DND-41 (cell line): ENCODE measurements at regions not wholly inside any gene's neighbourhood (a gene's known extent, or its start where the extent isn't known, plus 50 kb on each side); places are given as distances from the start of the nearest gene placed in this dataset.

Source experiments
- ATAC-seq: fragments of 200-7000 bp; cut with Tn5 transposase; 3 replicates; pipeline ENCODE4 v1.9.1; 2021; ENCODE audit warnings: low read depth; ENCODE audit not compliant: insufficient read depth
- DNase-seq: peaks from one replicate; pipeline ENCODE4 v3.0.0-alpha.2; 2020
- H2AFZ ChIP-seq: 2 replicates; pipeline ENCODE4 v1.6.0; 2012; ENCODE audit warnings: low read depth, low read length
- H3K27ac ChIP-seq: 2 replicates; pipeline ENCODE4 v1.5.1; 2012; ENCODE audit warnings: low read length, inconsistent platforms
- H3K27me3 ChIP-seq: fragments of 200-600 bp; sonication (generic); 2 replicates; pipeline ENCODE4 v1.6.0; 2012; ENCODE audit warnings: low read length, mild to moderate bottlenecking, inconsistent platforms; ENCODE audit not compliant: insufficient read depth, poor library complexity
- H3K36me3 ChIP-seq: 2 replicates; pipeline ENCODE4 v1.5.1; 2012; ENCODE audit warnings: low read length, inconsistent platforms; ENCODE audit not compliant: insufficient read depth
- H3K4me1 ChIP-seq: 2 replicates; pipeline ENCODE4 v1.5.1; 2012; ENCODE audit warnings: mild to moderate bottlenecking, low read length; ENCODE audit not compliant: insufficient read depth
- H3K4me2 ChIP-seq: 2 replicates; pipeline ENCODE4 v1.6.0; 2012; ENCODE audit warnings: mild to moderate bottlenecking, moderate library complexity, low read length, inconsistent platforms; ENCODE audit not compliant: insufficient read depth
- H3K4me3 ChIP-seq, 2 experiments: fragments of 200-600 bp in 1 of 2; shearing (Covaris generic) in 1 of 2; 2 replicates each; pipeline ENCODE4 v1.5.1; 2012 to 2016; ENCODE audit warnings: inconsistent platforms in 2 of 2, low read length in 2 of 2, mild to moderate bottlenecking in 2 of 2, low read depth in 1 of 2, moderate library complexity in 1 of 2
- H3K79me2 ChIP-seq: 2 replicates; pipeline ENCODE4 v1.6.0; 2012; ENCODE audit warnings: low read length, inconsistent platforms; ENCODE audit not compliant: insufficient read depth
- H3K9ac ChIP-seq: 2 replicates; pipeline ENCODE4 v1.6.0; 2012; ENCODE audit warnings: low read depth, mild to moderate bottlenecking, inconsistent platforms, low read length, moderate library complexity
- H3K9me3 ChIP-seq: 2 replicates; pipeline ENCODE4 v1.5.1; 2012; ENCODE audit warnings: low read length, moderate library complexity, mild to moderate bottlenecking, inconsistent platforms; ENCODE audit not compliant: insufficient read depth, severe bottlenecking
- H4K20me1 ChIP-seq: 2 replicates; pipeline ENCODE4 v1.6.0; 2012; ENCODE audit warnings: low read length; ENCODE audit not compliant: insufficient read depth
- EZH2 ChIP-seq: IDR thresholded peaks from 3 replicates; pipeline ENCODE4 v1.6.1; 2012; ENCODE audit warnings: borderline replicate concordance, low read depth, mild to moderate bottlenecking, moderate library complexity, low read length, inconsistent platforms; ENCODE audit not compliant: severe bottlenecking
- TF ChIP-seq, protein P1 (sequence below): IDR thresholded peaks from 2 replicates; pipeline ENCODE4 v1.5.1; 2012; ENCODE audit warnings: borderline replicate concordance, low read length, moderate library complexity, mild to moderate bottlenecking; ENCODE audit not compliant: poor library complexity, severe bottlenecking; ENCODE audit errors: extremely low read depth

DNA sequence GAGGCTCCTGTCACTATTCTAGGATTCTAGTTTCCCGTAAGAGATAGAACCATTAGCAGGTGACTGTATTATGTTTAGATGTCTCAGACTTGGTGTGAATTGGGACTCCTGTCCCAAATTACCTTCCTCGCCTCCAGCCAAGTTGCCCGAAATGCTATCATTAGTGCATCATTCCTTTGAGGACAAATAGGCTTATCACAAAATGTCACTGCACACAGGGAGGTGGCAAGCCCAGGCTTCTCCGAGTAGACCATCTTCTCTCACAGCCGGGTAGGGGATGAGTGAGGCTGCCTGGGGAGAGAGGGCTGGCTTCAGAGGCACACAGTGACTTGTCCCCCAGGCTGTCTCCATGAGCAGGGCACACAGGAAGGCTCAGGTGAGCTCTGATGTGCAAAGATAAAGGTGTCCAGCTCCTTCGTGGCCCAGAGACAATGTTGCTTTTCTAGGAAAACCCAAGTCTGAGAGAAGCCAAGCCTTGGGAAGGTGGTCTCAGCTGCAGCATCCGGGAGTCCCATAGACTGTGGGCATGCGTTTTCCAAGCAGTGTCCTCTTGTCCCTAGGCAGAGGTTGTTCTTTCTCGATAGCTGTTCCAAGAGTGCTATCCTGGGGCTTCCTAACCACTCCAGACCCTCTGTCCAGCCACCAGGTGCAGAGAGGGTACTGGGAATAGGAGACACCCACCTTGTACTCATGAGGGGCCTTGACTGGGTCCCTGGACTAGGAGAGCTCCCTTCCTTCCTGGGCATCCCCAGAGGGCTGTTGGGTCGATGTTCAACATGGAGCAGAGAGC, 163.1 kb upstream of the TSHZ3 start:
- Histone ChIP-seq H4K20me1 (no peaks in the 10 kb centered on the region), H3K9ac (no peak overlapping the region), H3K9me3 (no peaks in the 10 kb centered on the region), H3K36me3 (no peaks in the 10 kb centered on the region), H3K27ac (no peak overlapping the region), H3K4me3 (no peak overlapping the region), H3K27me3 (peaks cover 3% of the 10 kb centered on the region), H2AFZ (no peak overlapping the region), H3K4me1 (no peaks in the 10 kb centered on the region), H3K79me2 (no peaks in the 10 kb centered on the region), H3K4me2 (no peak overlapping the region)
- DNase-seq (no peak), ATAC-seq (no peak)
- no peak for TF ChIP-seq EZH2
- TF ChIP-seq, protein P1, sequence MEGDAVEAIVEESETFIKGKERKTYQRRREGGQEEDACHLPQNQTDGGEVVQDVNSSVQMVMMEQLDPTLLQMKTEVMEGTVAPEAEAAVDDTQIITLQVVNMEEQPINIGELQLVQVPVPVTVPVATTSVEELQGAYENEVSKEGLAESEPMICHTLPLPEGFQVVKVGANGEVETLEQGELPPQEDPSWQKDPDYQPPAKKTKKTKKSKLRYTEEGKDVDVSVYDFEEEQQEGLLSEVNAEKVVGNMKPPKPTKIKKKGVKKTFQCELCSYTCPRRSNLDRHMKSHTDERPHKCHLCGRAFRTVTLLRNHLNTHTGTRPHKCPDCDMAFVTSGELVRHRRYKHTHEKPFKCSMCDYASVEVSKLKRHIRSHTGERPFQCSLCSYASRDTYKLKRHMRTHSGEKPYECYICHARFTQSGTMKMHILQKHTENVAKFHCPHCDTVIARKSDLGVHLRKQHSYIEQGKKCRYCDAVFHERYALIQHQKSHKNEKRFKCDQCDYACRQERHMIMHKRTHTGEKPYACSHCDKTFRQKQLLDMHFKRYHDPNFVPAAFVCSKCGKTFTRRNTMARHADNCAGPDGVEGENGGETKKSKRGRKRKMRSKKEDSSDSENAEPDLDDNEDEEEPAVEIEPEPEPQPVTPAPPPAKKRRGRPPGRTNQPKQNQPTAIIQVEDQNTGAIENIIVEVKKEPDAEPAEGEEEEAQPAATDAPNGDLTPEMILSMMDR = no peak

DNA sequence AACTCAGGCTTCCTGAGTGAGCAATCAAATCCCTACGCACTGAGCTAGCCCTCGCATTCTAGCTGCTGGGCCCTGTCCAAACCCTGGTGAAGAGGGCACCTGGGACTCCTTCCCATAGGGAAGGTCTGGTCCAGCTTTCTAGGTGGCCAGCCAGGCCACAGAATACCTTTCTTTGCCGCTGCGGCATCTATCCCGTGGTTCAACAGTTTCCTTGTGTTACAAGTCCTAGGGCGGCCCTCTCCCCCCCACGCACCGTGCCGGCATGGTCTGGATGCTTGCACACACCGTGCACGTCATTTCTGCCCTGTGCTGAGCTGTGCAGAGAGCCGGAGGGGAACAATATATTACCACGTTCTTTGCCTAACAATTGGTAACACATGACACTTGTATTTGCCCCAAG, 164.6 kb upstream of the TSHZ3 start:
- TF ChIP-seq EZH2 = no peak
- TF ChIP-seq, protein P1 = no peak
- Histone ChIP-seq H3K27me3 (peaks cover 3% of the 10 kb centered on the region), H3K4me1 (no peaks in the 10 kb centered on the region), H3K9me3 (no peaks in the 10 kb centered on the region), H2AFZ (no peak overlapping the region), H3K27ac (no peak overlapping the region), H3K79me2 (no peaks in the 10 kb centered on the region), H3K9ac (no peak overlapping the region), H4K20me1 (no peaks in the 10 kb centered on the region), H3K4me3 (no peak overlapping the region), H3K36me3 (no peaks in the 10 kb centered on the region), H3K4me2 (no peak overlapping the region)
- DNase-seq (no peak), ATAC-seq (no peak)

DNA sequence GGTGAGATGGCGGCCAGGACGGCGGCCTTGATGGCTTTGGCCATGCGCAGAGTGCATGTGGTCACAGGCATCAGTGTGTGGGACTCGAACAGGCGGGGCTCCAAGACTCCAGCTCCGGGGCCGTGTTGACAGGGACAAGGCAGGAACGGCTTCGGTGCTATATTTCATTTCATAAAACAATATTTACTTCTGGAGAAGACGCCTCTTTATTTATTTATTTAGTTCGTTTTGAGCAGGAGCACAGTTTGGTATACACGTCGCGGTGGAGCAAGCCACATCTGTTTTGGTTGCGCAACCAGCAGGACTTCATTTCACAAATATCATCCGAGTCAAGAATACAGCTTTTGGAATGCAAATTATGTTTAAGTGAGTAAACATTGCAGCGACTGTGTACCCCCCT, 166.7 kb upstream of the TSHZ3 start:
- H3K4me3 ChIP-seq = no peak overlapping the region
- H3K4me1 ChIP-seq = no peaks in the 10 kb centered on the region
- ATAC-seq (no peak), DNase-seq (no peak)
- no peak overlapping the region for H2AFZ ChIP-seq
- H3K9ac ChIP-seq = no peak overlapping the region
- H4K20me1 ChIP-seq = no peaks in the 10 kb centered on the region
- no peak overlapping the region for H3K4me2 ChIP-seq
- H3K27ac ChIP-seq = no peak overlapping the region
- H3K27me3 ChIP-seq = peaks cover 3% of the 10 kb centered on the region
- TF ChIP-seq, protein P1 = no peak
- TF ChIP-seq EZH2 = no peak
- H3K36me3 ChIP-seq = no peaks in the 10 kb centered on the region
- no peaks in the 10 kb centered on the region for H3K79me2 ChIP-seq
- H3K9me3 ChIP-seq = peaks cover 6% of the 10 kb centered on the region

DNA sequence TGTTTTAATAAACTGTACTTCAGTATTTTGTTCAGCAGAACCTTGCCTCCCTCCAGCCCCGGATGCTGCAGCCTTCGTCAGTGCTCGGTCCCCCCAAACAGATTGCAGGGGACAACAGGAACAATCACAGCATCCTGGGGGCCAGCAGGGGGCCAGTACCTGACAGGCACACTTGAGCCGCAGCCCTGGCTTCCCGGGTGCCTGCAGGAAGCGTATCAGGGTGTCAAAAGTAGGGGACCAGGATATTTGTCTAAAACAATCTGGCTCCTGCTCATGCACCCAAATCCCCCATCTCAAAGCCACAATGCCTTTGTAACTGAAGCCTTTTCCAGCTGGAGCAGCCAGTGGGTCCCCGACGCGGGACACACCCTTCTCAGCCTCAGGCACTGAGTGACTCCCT, 167.5 kb upstream of the TSHZ3 start:
- Histone ChIP-seq H3K9me3 (peaks cover 6% of the 10 kb centered on the region), H2AFZ (no peak overlapping the region), H3K9ac (no peak overlapping the region), H3K4me3 (no peak overlapping the region), H3K27ac (no peak overlapping the region), H3K4me2 (no peak overlapping the region), H3K27me3 (peaks cover under 1% of the 10 kb centered on the region), H3K4me1 (no peaks in the 10 kb centered on the region), H4K20me1 (no peaks in the 10 kb centered on the region), H3K79me2 (no peaks in the 10 kb centered on the region), H3K36me3 (no peaks in the 10 kb centered on the region)
- ATAC-seq (no peak), DNase-seq (no peak)
- TF ChIP-seq, protein P1 = no peak
- TF ChIP-seq EZH2 = no peak
